GM21447 (cell line): ENCODE measurements at regions not wholly inside any gene's neighbourhood (a gene's known extent, or its start where the extent isn't known, plus 50 kb on each side); places are given as distances from the start of the nearest gene placed in this dataset.
"Not testable (repeated sequence)": the region's sequence is repeated elsewhere in the genome, so short reads cannot be mapped to it uniquely, and the experiment has no call there.

ENCODE experiments used
- ATAC-seq: cut with Tn5 transposase; IDR thresholded peaks from one replicate; pipeline ENCODE4 v1.9.1; 2021; ENCODE audit not compliant: unreplicated experiment

DNA sequence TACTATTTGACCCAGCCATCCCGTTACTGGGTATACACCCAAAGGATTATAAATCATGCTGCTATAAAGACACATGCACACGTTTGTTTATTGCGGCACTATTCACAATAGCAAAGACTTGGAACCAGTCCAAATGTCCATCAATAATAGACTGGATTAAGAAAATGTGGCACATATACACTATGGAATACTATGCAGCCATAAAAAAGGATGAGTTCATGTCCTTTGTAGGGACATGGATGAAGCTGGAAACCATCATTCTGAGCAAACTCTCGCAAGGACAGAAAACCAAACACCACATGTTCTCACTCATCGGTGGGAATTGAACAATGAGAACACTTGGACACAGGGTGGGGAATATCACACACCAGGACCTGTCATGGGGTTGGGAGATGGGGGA, 56.7 kb upstream of the SELENOP start:
- ATAC-seq = not testable (repeated sequence)

DNA sequence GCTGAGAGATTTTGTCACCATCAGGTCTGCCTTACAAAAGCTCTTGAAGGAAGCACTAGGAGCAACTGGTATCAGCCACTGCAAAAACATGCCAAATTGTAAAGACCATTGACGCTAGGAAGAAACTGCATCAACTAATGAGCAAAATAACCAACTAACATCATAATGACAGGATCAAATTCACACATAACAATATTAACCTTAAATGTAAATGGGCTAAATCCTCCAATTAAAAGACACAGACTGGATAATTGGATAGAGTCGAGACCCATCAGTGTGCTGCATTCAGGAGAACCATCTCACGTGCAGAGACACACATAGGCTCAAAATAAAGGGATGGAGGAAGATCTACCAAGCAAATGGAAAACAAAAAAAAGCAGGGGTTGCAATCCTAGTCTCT, 53.1 kb upstream of the SELENOP start:
- not testable (repeated sequence) for ATAC-seq
